Adrenal gland (tissue), 9 donors: ENCODE measurements at regions not wholly inside any gene's neighbourhood (a gene's known extent, or its start where the extent isn't known, plus 50 kb on each side); places are given as distances from the start of the nearest gene placed in this dataset.

Experiments
- DNase-seq, 7 donors: peaks; one replicate each; pipeline ENCODE4 v3.0.0-alpha.2; 2019 to 2020
- H3K27ac ChIP-seq, 5 donors: fragments of 200-600 bp; sonication (generic) in 4 of 5; 1 replicate in 3 of 5; 2 replicates in 2 of 5; pipeline versions ENCODE4 v1.5.1 to v1.8.0; 2016 to 2020; ENCODE audit warnings: mild to moderate bottlenecking in 1 of 5
- H3K27me3 ChIP-seq: fragments of 200-600 bp; 2 replicates; pipeline ENCODE4 v1.8.0; 2021
- H3K36me3 ChIP-seq, 2 donors: fragments of 200-600 bp; replicated peaks in 1 of 2; 1 replicate in 1 of 2; 2 replicates in 1 of 2; pipeline versions ENCODE4 v1.5.1 to v1.8.0; 2018 to 2022
- H3K4me1 ChIP-seq, 2 donors: fragments of 200-600 bp; replicated peaks in 1 of 2; 1 replicate in 1 of 2; 2 replicates in 1 of 2; pipeline versions ENCODE4 v1.5.1 to v1.8.0; 2018 to 2021
- H3K4me3 ChIP-seq, 4 donors: fragments of 200-600 bp; sonication (generic) in 3 of 4; one replicate each; pipeline ENCODE4 v1.5.1; 2016 to 2018
- H3K9me3 ChIP-seq, 3 donors: fragments of 200-600 bp; sonication (generic) in 1 of 3; replicated peaks in 1 of 3; 1 replicate in 2 of 3; 2 replicates in 1 of 3; pipeline versions ENCODE4 v1.5.1 to v1.8.0; 2016 to 2021
- CTCF ChIP-seq, 6 experiments: fragments of 450-650 bp in 4 of 6; fragments of 200-600 bp in 2 of 6; sonication (generic) in 1 of 6; IDR thresholded peaks; 1 replicate in 5 of 6; 2 replicates in 1 of 6; pipeline versions ENCODE4 v1.5.1 to v1.8.0; 2016 to 2021; ENCODE audit warnings: antibody characterized with exemption in 6 of 6, mild to moderate bottlenecking in 2 of 6, moderate library complexity in 1 of 6
- POLR2A ChIP-seq, 2 donors: fragments of 450-650 bp; IDR thresholded peaks; one replicate each; pipeline ENCODE4 v1.6.1; 2017; ENCODE audit warnings: antibody characterized with exemption in 2 of 2, mild to moderate bottlenecking in 2 of 2, moderate library complexity in 1 of 2
- WGBS, 4 donors: extraction: QIAGEN DNeasy Blood & Tissue Kit in 2 of 4; methylation state at CpG; one replicate each; pipeline versions ENCODE4 v1.1.5 to v1.1.7; 2013 to 2017; 5-methylcytosine and 5-hydroxymethylcytosine counted together
- intact Hi-C, 2 donors: fragments of 100-400 bp; cut with DNase I; formaldehyde crosslinking; loops; one replicate each; pipeline versions ENCODE4 v1.14.1 to v1.15.0; 2022 to 2023
- donor health status: healthy with polysubstance abuse.
- donor health status: Bipolar disorder and iron deficiency.
- donor health status: DM: yes; HTN: yes; CAD: no.
- donor health status: DM: no; HTN: no; CAD: no.
- donor health status: DM: no; HTN: no; CAD: no.

DNA sequence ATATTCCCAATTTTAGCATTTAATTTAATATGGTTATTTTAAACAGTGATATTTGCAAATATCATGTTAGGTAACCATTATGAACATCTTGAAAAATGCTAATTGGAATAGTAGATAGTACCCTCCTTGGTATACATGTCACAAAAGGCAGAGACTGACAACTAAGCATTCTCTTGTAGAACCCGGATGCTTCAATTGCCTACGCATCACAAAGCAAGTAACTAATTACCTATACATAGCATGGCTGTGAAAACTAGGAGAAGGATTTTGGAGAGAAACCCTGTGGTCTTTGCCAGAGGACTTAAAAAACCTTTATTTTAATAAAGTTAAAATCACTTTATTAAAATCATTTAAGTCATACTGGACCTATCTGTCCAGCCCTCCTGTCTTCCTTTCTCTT lies 764.1 kb upstream of the TENM3 start:
- no peaks in the 10 kb centered on the region for H3K9me3 ChIP-seq
- WGBS, 4 donors, result 83 to 90% (median 86%) methylated on average over 2 of the region's 2 CpGs
- H3K27me3 ChIP-seq, result no peaks in the 10 kb centered on the region
- TF ChIP-seq CTCF (IDR thresholded peaks at IDR 0.05), result no peak
- no peak for TF ChIP-seq POLR2A (IDR thresholded peaks at IDR 0.05)
- no peaks in the 10 kb centered on the region for H3K4me1 ChIP-seq
- no peak overlapping the region for H3K27ac ChIP-seq
- DNase-seq, result no peak
- H3K36me3 ChIP-seq, result no peaks in the 10 kb centered on the region
- intact Hi-C loops, result no loop called here
- no peak overlapping the region for H3K4me3 ChIP-seq

- H3K4me1 ChIP-seq, result no peaks in the 10 kb centered on the region
- TF ChIP-seq POLR2A (IDR thresholded peaks at IDR 0.05) (no peak), CTCF (IDR thresholded peaks at IDR 0.05) (no peak)
- WGBS, 4 donors, result 3 to 98% (median 95%) methylated on average over 1 of the region's 1 CpG
- DNase-seq, result no peak
- no peaks in the 10 kb centered on the region for H3K27me3 ChIP-seq
- intact Hi-C loops, result no loop called here
- H3K27ac ChIP-seq, result no peak overlapping the region
- no peaks in the 10 kb centered on the region for H3K36me3 ChIP-seq
- no peaks in the 10 kb centered on the region for H3K9me3 ChIP-seq
- H3K4me3 ChIP-seq, result no peak overlapping the region
These were observed 758.8 kb upstream of the TENM3 start for GRCh38 chr4:181484396-181484795.

DNA sequence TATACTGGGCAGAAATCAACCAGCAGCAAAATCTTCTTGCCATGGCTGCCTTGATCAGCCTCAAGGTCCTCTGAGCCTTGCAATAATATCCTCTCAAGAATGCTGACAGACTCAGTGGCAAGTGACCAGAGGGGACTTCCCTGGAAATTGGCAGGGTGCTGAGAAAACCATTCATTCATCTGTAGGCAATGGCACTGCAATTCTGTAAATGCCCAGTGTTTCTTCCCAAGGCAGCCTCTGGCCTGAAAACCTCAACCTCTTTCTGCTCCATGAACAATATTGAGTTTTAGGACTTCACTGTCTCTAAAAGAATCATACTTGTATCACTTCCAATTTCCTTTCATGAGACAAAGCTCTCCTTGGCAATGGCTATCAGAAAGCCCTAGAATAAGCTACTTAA lies 754.3 kb upstream of the TENM3 start:
- peak in 2 of 7 donors; percentile 15 to 22 for DNase-seq
- intact Hi-C loops, result no loop called here
- TF ChIP-seq POLR2A (IDR thresholded peaks at IDR 0.05), result no peak
- TF ChIP-seq CTCF (IDR thresholded peaks at IDR 0.05), result no peak
- Histone ChIP-seq H3K9me3 (no peaks in the 10 kb centered on the region), H3K27ac (no peak overlapping the region), H3K4me1 (no peaks in the 10 kb centered on the region), H3K4me3 (no peak overlapping the region), H3K36me3 (no peaks in the 10 kb centered on the region), H3K27me3 (no peaks in the 10 kb centered on the region)

- Histone ChIP-seq H3K27me3 (no peaks in the 10 kb centered on the region), H3K9me3 (no peaks in the 10 kb centered on the region), H3K4me1 (no peaks in the 10 kb centered on the region), H3K36me3 (no peaks in the 10 kb centered on the region), H3K4me3 (no peak overlapping the region), H3K27ac (no peak overlapping the region)
- no peak for TF ChIP-seq POLR2A (IDR thresholded peaks at IDR 0.05)
- no peak for TF ChIP-seq CTCF (IDR thresholded peaks at IDR 0.05)
- 88 to 100% (median 91%) methylated on average over 1 of the region's 1 CpG for WGBS, 4 donors
- intact Hi-C loops, result no loop called here
- no peak for DNase-seq
These were observed 745.1 kb upstream of the TENM3 start for GRCh38 chr4:181498148-181498547.
